Omental fat pad (tissue), 3 donors: ENCODE measurements at regions not wholly inside any gene's neighbourhood (a gene's known extent, or its start where the extent isn't known, plus 50 kb on each side); places are given as distances from the start of the nearest gene placed in this dataset.

Source experiments
- ATAC-seq: fragments of 150-250 bp; one replicate; pipeline ENCODE4 v1.9.1; 2016; ENCODE audit warnings: mild to moderate bottlenecking, moderate library complexity; ENCODE audit not compliant: low FRiP score
- DNase-seq: peaks from one replicate; pipeline ENCODE4 v3.0.0-alpha.2; 2019; ENCODE audit warnings: low spot score
- CTCF ChIP-seq, 3 donors: fragments of 450-650 bp; IDR thresholded peaks; one replicate each; pipeline ENCODE4 v1.5.1; 2016 to 2017; ENCODE audit warnings: antibody characterized with exemption in 3 of 3, mild to moderate bottlenecking in 3 of 3, moderate library complexity in 2 of 3

GRCh38 chr18:22841840-22842239 lies 91.3 kb upstream of the RBBP8 start:
- DNase-seq (no peak), ATAC-seq (no peak)
- TF ChIP-seq CTCF (IDR thresholded peaks at IDR 0.05), result no peak

- no peak for TF ChIP-seq CTCF (IDR thresholded peaks at IDR 0.05)
- DNase-seq (no peak), ATAC-seq (no peak)
Measured at GRCh38 chr18:22844190-22844589, 88.9 kb upstream of the RBBP8 start.

DNA sequence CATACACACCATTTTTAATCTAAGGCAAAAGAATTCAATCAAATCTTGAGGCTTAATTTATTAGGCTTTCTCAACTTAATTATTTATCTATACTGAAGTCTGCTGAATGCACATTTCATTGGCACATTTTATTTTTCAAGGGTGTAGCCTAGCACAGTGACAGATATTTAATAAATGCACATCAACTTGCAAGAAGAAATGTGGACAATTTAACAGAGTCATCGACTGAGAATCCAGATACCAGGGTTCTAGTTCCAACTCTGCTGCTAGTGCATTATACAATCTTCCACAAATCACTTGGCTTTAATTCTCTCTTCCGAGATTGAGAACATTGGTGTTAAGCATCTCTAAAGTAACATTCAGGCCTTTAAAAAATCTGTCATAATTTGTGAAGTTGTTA lies 88.5 kb upstream of the RBBP8 start:
- DNase-seq, result no peak
- no peak for TF ChIP-seq CTCF (IDR thresholded peaks at IDR 0.05)
- no peak for ATAC-seq

DNA sequence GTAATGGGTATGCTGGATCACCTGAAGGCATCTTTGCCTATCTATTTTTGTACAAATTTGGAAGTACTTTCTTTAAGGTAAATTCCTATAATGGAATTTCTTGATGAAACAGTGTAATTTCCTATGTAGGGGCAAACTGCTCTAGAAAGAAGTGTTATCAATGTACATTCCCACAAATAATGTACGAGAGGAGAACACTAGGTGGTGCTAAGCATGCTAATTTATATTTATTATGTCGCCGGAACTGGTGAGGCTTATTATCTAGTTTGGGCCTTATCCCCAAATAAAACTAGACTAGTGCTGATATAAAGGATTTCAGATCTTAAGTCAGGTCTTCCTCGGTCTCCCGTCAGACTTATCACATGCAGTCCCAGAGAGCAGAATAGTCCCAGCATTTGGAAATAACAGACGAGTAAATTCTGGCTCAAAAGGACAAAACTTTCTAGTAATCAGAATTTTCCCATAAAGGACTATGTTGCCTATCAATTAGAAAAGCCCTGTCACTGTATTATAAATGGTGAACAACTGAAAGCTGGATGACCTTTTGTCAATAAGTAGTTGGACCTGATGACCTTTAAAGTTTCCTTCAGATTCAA lies 86.9 kb upstream of the RBBP8 start:
- TF ChIP-seq CTCF (IDR thresholded peaks at IDR 0.05), result no peak
- ATAC-seq, result no peak
- no peak for DNase-seq

DNA sequence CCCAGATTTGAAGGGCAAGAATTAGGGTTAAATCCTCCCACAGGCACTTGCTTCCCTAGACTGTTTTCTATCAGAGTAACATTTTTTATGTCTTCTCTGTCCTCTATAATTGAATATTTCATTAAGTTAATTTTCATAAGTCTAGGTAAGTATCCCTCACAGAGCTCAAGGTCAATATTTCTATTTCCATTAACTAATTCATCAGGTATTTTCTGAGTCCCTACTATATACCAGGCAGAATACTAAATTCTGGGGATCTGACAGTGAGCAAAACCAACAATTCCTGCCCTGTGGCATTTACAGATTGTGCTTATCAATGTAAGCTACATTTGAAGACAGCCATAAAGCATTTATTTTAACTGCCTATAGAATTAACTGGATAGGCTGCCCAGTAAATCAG lies 86.4 kb upstream of the RBBP8 start:
- DNase-seq, result no peak
- TF ChIP-seq CTCF (IDR thresholded peaks at IDR 0.05), result no peak
- no peak for ATAC-seq

DNA sequence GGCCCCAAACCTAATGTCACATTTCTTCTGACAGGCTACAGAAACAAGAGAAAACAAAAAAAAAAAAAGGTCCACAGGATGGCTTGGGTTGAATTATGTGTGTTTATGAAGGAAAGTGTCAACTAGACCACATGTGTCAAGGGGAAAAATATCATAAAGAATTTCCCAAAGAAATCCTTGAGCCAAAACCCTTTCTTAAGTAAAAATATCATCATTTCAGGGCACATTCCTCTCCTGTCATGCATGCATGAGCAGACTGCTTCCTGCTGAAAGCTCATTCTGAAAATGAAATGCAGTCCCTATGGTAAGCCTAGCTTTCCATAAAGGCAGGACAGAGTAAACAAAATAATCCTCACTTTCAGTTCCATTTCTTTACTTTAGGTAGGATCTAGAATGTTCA lies 85.7 kb upstream of the RBBP8 start:
- ATAC-seq (no peak), DNase-seq (no peak)
- TF ChIP-seq CTCF (IDR thresholded peaks at IDR 0.05), result no peak

DNA sequence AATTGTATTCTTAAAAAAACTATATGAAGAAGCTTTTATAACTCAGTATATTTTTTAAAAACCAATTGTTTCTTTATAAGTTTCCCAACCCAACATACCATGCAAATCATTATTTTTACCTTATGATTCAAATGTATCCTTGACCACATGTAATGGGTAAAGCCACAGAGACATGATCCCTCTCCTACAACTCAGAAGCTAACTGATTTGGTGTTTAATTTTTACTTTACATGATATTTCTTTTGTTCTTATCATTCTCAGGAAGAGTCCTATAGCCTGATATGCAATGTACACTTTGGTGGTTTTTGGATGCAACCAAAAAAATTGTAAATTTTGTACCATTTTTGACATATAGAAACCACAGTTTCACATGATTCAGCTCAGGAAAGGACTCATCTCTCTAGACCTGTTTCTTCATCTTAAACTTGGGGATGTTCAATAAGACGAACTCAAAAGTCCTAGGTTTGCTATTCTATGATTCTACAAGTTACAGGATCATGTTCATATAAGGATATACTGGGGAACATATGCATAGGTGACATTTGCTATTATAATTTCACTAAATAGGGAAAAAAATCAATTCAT lies 85.2 kb upstream of the RBBP8 start:
- ATAC-seq, result no peak
- DNase-seq, result no peak
- no peak for TF ChIP-seq CTCF (IDR thresholded peaks at IDR 0.05)
